ENCODE measurements at regions not wholly inside any gene's neighbourhood (a gene's known extent, or its start where the extent isn't known, plus 50 kb on each side); places are given as distances from the start of the nearest gene placed in this dataset.

- H3K79me2 ChIP-seq (ENCODE audit: insufficient read depth), result no peaks in the 10 kb centered on the region
- H3K9me3 ChIP-seq, result peaks cover 3% of the 10 kb centered on the region; the same call in 1 of the 2 replicates
- POLR2A ChIA-PET, result no interaction called here
- H3K4me1 ChIP-seq (ENCODE audit: control insufficient read depth in 1 of 2, insufficient read depth in 2 of 2, low read depth in 1 of 2, low read length in 1 of 2), result peaks cover 0 to 4% of the 10 kb centered on the region in 2 experiments; a peak in 2 of 4 replicates
- H3K4me3 ChIP-seq (ENCODE audit: low read depth in 2 of 2, low read length in 1 of 2), result no peak overlapping the region; a peak in 1 of 4 replicates
- H3K4me2 ChIP-seq, result no peak overlapping the region
- H4K20me1 ChIP-seq (ENCODE audit: insufficient read depth), result no peaks in the 10 kb centered on the region
- CTCF ChIA-PET, result no interaction called here
- H3K36me3 ChIP-seq (replicated peaks in 1 of 2; ENCODE audit: control insufficient read depth in 1 of 2, insufficient read depth in 2 of 2, low read length in 1 of 2), result no peaks in the 10 kb centered on the region
- WGBS (ENCODE audit: low lambda C conversion rate), result 43% methylated on average over 4 of the region's 4 CpGs
- 0 out of 2 replicates have a peak overlapping the region, but pooled peaks have one; percentile 27 for H2AFZ ChIP-seq (ENCODE audit: low read depth)
- H3K27ac ChIP-seq (ENCODE audit: low read depth in 2 of 2, low read length in 1 of 2), result peak overlapping the region in 1 of 2 experiments; percentile 45; a peak in 1 of 4 replicates
- peaks cover 13% of the 10 kb centered on the region for H3F3A ChIP-seq (replicated peaks; ENCODE audit: insufficient read depth)
- no peak for DNase-seq
- no peaks in the 10 kb centered on the region for H3K9me2 ChIP-seq
- no peak overlapping the region for H3K9ac ChIP-seq
- no peaks in the 10 kb centered on the region for H3K27me3 ChIP-seq (ENCODE audit: insufficient read depth)
- TF ChIP-seq NFIC (IDR thresholded peaks at IDR 0.05; ENCODE audit: borderline replicate concordance) (no peak), SMC3 (IDR thresholded peaks at IDR 0.05; ENCODE audit: low read depth, low read length) (no peak), ZBTB33 (IDR thresholded peaks at IDR 0.05; ENCODE audit: borderline replicate concordance, low read depth) (no peak), NRF1 (IDR thresholded peaks at IDR 0.05; ENCODE audit: low read depth, low read length) (no peak), SIN3A (IDR thresholded peaks at IDR 0.05; ENCODE audit: borderline replicate concordance, low read depth, low read length) (no peak), TCF12 (IDR thresholded peaks at IDR 0.05) (peak; percentile 46), RCOR1 (IDR thresholded peaks at IDR 0.05; ENCODE audit: low read length) (no peak), GATA2 (CRISPR knock-in tag; IDR thresholded peaks at IDR 0.05) (no peak), YY1 (IDR thresholded peaks at IDR 0.05; ENCODE audit: low read depth) (no peak), RFX5 (IDR thresholded peaks at IDR 0.05; ENCODE audit: low read length) (no peak), FOXM1 (IDR thresholded peaks at IDR 0.05; ENCODE audit: low read depth) (no peak), MEF2A (IDR thresholded peaks at IDR 0.05; ENCODE audit: borderline replicate concordance, low read depth) (0 out of 2 replicates have a peak, but pooled peaks have one; percentile 18), USF1 (IDR thresholded peaks at IDR 0.05; ENCODE audit: borderline replicate concordance, low read depth) (no peak), RXRA (IDR thresholded peaks at IDR 0.05; ENCODE audit: borderline replicate concordance, low read depth) (no peak), REST (IDR thresholded peaks at IDR 0.05; ENCODE audit: low read depth, low read length) (no peak), PBX3 (IDR thresholded peaks at IDR 0.05) (no peak), MXI1 (IDR thresholded peaks at IDR 0.05; ENCODE audit: low read depth, low read length) (no peak), FOXJ3 (CRISPR knock-in tag; IDR thresholded peaks at IDR 0.05) (no peak), IRF3 (IDR thresholded peaks at IDR 0.05; ENCODE audit: low read depth, low read length) (no peak), EP300 (IDR thresholded peaks at IDR 0.05; ENCODE audit: borderline replicate concordance in 1 of 2, low read depth in 1 of 2, low read length in 1 of 2) (peak in 1 of 2 experiments; percentile 29; a peak in 1 of 4 replicates), CTCF (IDR thresholded peaks at IDR 0.05) (no peak), TAF1 (IDR thresholded peaks at IDR 0.05; ENCODE audit: borderline replicate concordance, low read depth, low read length) (no peak), CHD2 (IDR thresholded peaks at IDR 0.05; ENCODE audit: low read length, partially characterized antibody) (no peak), FOSL2 (IDR thresholded peaks at IDR 0.05; ENCODE audit: borderline replicate concordance, low read depth) (peak; percentile 55; the same call in 1 of the 2 replicates)
Observed at GRCh38 chr4:20028645-20029044, 223.1 kb upstream of the SLIT2 start.

Data from SK-N-SH (cell line).